Esophagus (tissue), 2 donors: ENCODE measurements at regions not wholly inside any gene's neighbourhood (a gene's known extent, or its start where the extent isn't known, plus 50 kb on each side); places are given as distances from the start of the nearest gene placed in this dataset.

Experiments used
- H3K27ac ChIP-seq, 2 donors: one replicate each; pipeline ENCODE4 v1.5.1; 2013; ENCODE audit warnings: low read depth in 2 of 2, mild to moderate bottlenecking in 2 of 2, inconsistent platforms in 1 of 2, low read length in 1 of 2, moderate library complexity in 1 of 2
- H3K27me3 ChIP-seq, 2 donors: one replicate each; pipeline ENCODE4 v1.6.1; 2013; ENCODE audit warnings: low read length in 2 of 2, control low read depth in 1 of 2, mild to moderate bottlenecking in 1 of 2; ENCODE audit not compliant: insufficient read depth in 2 of 2, control insufficient read depth in 1 of 2
- H3K36me3 ChIP-seq, 2 donors: one replicate each; pipeline ENCODE4 v1.6.1; 2013; ENCODE audit warnings: low read length in 1 of 2; ENCODE audit not compliant: control insufficient read depth in 2 of 2, insufficient read depth in 2 of 2
- H3K4me1 ChIP-seq, 2 donors: one replicate each; pipeline ENCODE4 v1.6.1; 2013; ENCODE audit warnings: low read length in 1 of 2; ENCODE audit not compliant: control insufficient read depth in 2 of 2, insufficient read depth in 2 of 2
- H3K4me3 ChIP-seq, 2 donors: one replicate each; pipeline ENCODE4 v1.5.1; 2013; ENCODE audit warnings: low read length in 2 of 2, mild to moderate bottlenecking in 2 of 2, low read depth in 1 of 2, moderate library complexity in 1 of 2
- H3K9me3 ChIP-seq, 2 donors: one replicate each; pipeline ENCODE4 v1.6.1; 2013; ENCODE audit warnings: mild to moderate bottlenecking in 2 of 2, low read depth in 1 of 2, low read length in 1 of 2, moderate library complexity in 1 of 2; ENCODE audit not compliant: control insufficient read depth in 2 of 2, insufficient read depth in 1 of 2
- WGBS, 2 donors: extraction: QIAGEN DNeasy Blood & Tissue Kit; methylation state at CpG; one replicate each; pipeline ENCODE4 v1.1.7; 2013; 5-methylcytosine and 5-hydroxymethylcytosine counted together
- donor health status: healthy with polysubstance abuse.
- donor health status: Bipolar disorder and iron deficiency.

DNA sequence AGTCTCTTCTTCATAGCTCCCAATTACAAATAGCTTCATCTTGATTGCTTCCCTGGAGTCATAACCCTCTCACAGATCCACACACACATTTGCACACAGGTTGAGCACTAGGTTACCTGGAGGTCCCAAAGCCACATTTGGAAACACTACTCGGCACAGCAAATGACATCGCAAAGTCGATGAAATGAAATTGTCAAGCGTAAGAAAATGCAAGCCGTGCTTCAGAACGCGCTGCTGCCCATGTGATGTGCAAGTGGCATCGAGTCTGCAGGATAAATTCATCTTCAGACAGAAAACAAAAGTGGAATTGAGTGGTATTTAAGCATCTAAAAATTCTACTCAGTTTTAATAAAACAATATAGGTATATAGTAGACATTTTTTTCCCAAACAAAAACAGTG, 298.0 kb downstream of the TFAP2C start:
- Histone ChIP-seq H3K9me3 (peaks cover 0 to 2% of the 10 kb centered on the region in 2 donors), H3K27ac (no peak overlapping the region), H3K4me1 (peaks cover 6 to 11% of the 10 kb centered on the region in 2 donors), H3K4me3 (no peak overlapping the region), H3K27me3 (peaks cover 0 to 8% of the 10 kb centered on the region in 2 donors), H3K36me3 (no peaks in the 10 kb centered on the region)
- 58 to 61% methylated on average over 8 of the region's 8 CpGs for WGBS, 2 donors

DNA sequence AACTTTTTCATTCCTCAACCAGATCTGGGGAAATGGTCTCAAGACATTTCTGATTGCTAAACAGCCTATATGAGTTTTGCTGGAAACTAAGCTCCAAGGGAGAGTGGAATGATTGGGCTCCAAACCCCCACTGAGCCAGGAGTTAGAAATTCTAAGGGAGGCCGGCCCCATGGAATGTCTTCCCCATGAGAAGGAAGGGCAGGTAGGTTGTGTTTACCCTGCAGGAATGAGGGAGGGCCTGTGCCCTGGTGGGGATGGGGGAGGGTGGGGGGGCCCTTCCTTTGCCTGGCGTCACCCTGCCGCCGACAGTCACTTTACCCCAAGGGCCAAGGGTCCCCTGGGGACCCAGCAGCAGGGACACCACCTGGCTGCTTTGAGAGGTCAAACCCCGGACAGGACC, 298.9 kb downstream of the TFAP2C start:
- Histone ChIP-seq H3K4me1 (peaks cover 6 to 11% of the 10 kb centered on the region in 2 donors), H3K36me3 (no peaks in the 10 kb centered on the region), H3K27me3 (peaks cover 0 to 8% of the 10 kb centered on the region in 2 donors), H3K4me3 (no peak overlapping the region), H3K27ac (no peak overlapping the region), H3K9me3 (peaks cover 0 to 2% of the 10 kb centered on the region in 2 donors)
- 25 to 40% methylated on average over 5 of the region's 5 CpGs for WGBS, 2 donors

DNA sequence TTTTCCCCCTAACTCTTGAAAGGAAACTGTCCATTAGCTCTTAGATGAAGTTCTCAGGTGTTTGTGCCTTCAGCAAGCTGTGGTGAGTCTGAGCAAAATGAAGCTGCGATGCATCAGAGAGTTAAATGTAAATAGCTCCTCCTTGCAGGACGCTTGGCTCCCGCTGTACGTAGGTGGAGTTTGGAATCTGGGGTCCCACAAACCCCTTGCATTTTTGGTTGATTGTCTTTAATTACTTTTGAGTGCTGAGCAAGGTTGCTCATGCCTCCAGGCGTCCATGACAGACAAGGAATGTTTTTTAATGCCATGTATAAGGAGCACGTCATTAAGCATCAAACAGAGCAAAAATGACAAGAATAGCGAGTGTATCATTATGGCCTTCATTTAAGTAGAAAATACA, 300.5 kb downstream of the TFAP2C start:
- H3K9me3 ChIP-seq = peaks cover 0 to 2% of the 10 kb centered on the region in 2 donors
- no peak overlapping the region for H3K27ac ChIP-seq
- no peak overlapping the region for H3K4me3 ChIP-seq
- 44 to 48% methylated on average over 7 of the region's 7 CpGs for WGBS, 2 donors
- H3K27me3 ChIP-seq = peaks cover 0 to 8% of the 10 kb centered on the region in 2 donors
- no peaks in the 10 kb centered on the region for H3K36me3 ChIP-seq
- peaks cover 6 to 11% of the 10 kb centered on the region in 2 donors for H3K4me1 ChIP-seq

- peaks cover 0 to under 1% of the 10 kb centered on the region in 2 donors for H3K4me1 ChIP-seq
- no peaks in the 10 kb centered on the region for H3K9me3 ChIP-seq
- no peak overlapping the region for H3K27ac ChIP-seq
- 76 to 81% methylated on average over 6 of the region's 6 CpGs for WGBS, 2 donors
- no peaks in the 10 kb centered on the region for H3K36me3 ChIP-seq
- H3K27me3 ChIP-seq = no peaks in the 10 kb centered on the region
- no peak overlapping the region for H3K4me3 ChIP-seq
Measured at GRCh38 chr20:56930876-56931275, 301.8 kb downstream of the TFAP2C start.

DNA sequence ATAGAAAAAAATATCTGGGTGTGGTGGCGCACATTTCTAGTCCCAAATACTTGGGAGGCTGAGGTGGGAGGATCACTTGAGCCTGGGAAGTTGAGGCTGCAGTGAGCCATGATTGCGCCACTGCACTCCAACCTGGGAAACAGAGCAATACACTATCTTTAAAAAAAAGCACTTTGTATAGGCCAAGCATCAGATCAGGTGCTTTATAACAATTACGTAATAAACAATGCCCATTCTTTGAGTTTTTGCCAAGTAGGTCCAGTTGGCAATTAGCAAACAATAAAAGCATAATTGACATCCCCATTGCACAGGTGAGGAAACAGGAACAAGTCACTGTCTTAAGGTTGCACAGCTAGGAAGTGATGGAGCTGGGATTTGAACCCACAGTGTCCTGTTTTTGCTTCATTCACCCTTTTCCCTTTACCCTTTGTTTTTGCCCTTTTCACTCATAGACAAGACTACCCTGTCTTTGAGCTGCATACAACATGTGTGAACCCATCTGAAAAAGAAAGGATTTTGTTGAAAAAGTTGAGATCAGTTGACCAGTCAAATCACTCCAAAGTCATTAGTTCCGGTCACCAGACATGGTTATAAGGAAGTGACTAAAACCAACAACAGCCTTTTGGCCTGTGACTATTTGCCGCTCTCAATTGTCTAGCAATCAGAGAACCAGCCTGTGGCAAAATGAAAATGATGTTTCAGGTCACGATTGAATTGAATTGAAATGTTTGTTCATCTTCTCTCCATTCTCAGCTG, 303.6 kb downstream of the TFAP2C start:
- Histone ChIP-seq H3K36me3 (no peaks in the 10 kb centered on the region), H3K27me3 (no peaks in the 10 kb centered on the region), H3K27ac (no peak overlapping the region), H3K9me3 (no peaks in the 10 kb centered on the region), H3K4me3 (no peak overlapping the region), H3K4me1 (no peaks in the 10 kb centered on the region)
- 69 to 79% methylated on average over 6 of the region's 6 CpGs for WGBS, 2 donors

- no peaks in the 10 kb centered on the region for H3K27me3 ChIP-seq
- H3K9me3 ChIP-seq = no peaks in the 10 kb centered on the region
- WGBS, 2 donors = 46 to 50% methylated on average over 3 of the region's 3 CpGs
- no peak overlapping the region for H3K4me3 ChIP-seq
- no peaks in the 10 kb centered on the region for H3K36me3 ChIP-seq
- no peaks in the 10 kb centered on the region for H3K4me1 ChIP-seq
- no peak overlapping the region for H3K27ac ChIP-seq
Measured at GRCh38 chr20:56933331-56933698, 304.2 kb downstream of the TFAP2C start.

DNA sequence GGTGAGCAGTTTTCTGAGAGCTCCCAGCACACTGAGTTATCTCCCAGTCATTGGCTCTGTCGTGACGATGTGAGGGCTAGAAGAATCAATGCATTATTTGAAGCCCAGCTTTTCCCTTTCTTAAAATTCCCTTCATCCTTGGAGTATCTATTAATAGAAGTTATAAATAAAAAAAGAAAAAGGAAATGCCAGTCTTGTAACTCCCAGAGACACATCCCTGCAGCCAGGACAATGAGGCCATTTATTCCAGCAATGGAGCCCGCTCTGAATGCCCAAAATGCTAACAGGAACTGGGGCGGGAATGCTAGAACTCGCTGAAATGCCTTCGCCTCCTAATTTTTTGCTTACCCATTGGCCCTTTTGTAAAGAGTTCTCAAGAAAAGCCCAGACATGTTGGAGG, 305.8 kb downstream of the TFAP2C start:
- 71% methylated on average over 6 of the region's 6 CpGs for WGBS, 2 donors
- no peaks in the 10 kb centered on the region for H3K36me3 ChIP-seq
- no peaks in the 10 kb centered on the region for H3K4me1 ChIP-seq
- no peak overlapping the region for H3K27ac ChIP-seq
- no peaks in the 10 kb centered on the region for H3K9me3 ChIP-seq
- H3K4me3 ChIP-seq = no peak overlapping the region
- H3K27me3 ChIP-seq = no peaks in the 10 kb centered on the region

- Histone ChIP-seq H3K4me3 (no peak overlapping the region), H3K27ac (no peak overlapping the region), H3K9me3 (no peaks in the 10 kb centered on the region), H3K4me1 (no peaks in the 10 kb centered on the region), H3K36me3 (no peaks in the 10 kb centered on the region), H3K27me3 (no peaks in the 10 kb centered on the region)
Measured at GRCh38 chr20:56940466-56940865, 311.4 kb downstream of the TFAP2C start.

DNA sequence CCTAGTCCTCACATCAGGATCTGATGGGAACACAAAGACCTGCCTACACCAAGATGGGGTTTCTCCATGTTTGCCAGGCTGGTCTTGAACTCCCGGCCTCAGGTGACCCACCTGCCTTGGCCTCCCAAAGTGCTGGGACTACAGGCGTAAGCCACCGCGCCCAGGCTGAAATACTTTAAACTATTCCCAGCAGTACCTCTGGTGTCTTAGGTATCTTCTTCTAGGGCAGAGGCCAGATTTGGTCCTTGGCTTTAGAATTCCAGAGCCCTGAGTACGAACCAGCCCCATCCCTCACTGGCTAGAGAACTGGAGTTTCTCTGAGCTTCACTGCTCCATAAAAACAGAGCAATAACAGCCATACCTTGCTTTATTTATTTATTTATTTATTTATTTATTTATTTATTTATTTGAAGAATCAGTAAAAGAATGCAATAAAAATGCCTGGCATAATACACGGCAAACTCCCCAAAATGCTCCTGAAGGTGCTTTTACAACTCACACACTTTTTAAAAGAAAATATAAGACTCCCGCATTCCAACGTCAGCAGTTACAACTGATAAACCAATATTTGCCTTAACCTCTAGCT, 312.1 kb downstream of the TFAP2C start:
- WGBS, 2 donors = 86 to 91% methylated on average over 8 of the region's 8 CpGs
- H3K27me3 ChIP-seq = no peaks in the 10 kb centered on the region

More for the DNA sequence above, 312.1 kb downstream of the TFAP2C start:
- Histone ChIP-seq H3K36me3 (no peaks in the 10 kb centered on the region), H3K27ac (no peak overlapping the region), H3K4me1 (no peaks in the 10 kb centered on the region), H3K9me3 (no peaks in the 10 kb centered on the region), H3K4me3 (no peak overlapping the region)
